HG02763 (cell line): ENCODE measurements at regions not wholly inside any gene's neighbourhood (a gene's known extent, or its start where the extent isn't known, plus 50 kb on each side); places are given as distances from the start of the nearest gene placed in this dataset.
"Not testable (repeated sequence)": the region's sequence is repeated elsewhere in the genome, so short reads cannot be mapped to it uniquely, and the experiment has no call there.

Experiments
- ATAC-seq: cut with Tn5 transposase; IDR thresholded peaks from one replicate; pipeline ENCODE4 v1.9.1; 2021; ENCODE audit warnings: mild to moderate bottlenecking, moderate library complexity; ENCODE audit not compliant: unreplicated experiment

- ATAC-seq: no peak
Measured at GRCh38 chr14:101254805-101255764, 306.2 kb upstream of the DIO3 start.

DNA sequence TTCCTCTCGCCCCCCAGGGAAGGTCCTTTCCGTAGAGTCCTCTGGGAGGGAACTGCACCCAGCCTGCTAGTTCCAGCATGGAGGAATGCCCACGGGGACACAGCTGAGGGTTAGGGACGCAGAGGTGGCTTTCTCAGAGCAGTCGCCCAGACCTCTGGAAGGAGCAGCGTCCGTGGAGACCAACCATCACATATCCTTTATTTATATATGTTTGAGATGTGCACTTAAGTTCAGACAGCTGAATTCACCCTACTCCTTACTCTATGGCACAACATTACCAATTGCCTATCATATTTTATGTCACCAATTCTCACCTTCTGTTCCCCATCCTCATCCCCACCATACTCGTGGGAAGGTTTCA is 305.6 kb upstream of the DIO3 start:
- no peak for ATAC-seq

GRCh38 chr14:101256266-101256665 is 305.0 kb upstream of the DIO3 start:
- ATAC-seq: no peak

- ATAC-seq: no peak
Measured at GRCh38 chr14:101257551-101257950, 303.7 kb upstream of the DIO3 start.

DNA sequence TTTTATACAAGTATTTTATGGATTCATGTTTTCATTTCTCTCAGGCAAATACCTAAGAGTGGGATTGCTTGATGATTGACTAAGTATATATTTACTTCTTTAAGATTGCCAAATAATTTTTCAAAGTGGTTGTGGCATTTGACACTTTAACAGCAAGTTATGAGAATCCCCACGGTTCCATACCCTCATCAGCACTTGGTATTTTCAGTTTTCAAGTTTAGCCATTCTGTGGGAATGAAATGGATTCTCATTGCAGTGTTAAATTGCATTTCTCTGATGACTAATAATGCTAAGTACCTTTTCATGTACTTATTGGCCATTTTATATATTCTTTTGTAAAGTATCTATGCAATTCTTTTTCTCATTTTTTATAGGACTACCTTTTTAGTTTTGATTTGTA is 301.5 kb upstream of the DIO3 start:
- no peak for ATAC-seq

DNA sequence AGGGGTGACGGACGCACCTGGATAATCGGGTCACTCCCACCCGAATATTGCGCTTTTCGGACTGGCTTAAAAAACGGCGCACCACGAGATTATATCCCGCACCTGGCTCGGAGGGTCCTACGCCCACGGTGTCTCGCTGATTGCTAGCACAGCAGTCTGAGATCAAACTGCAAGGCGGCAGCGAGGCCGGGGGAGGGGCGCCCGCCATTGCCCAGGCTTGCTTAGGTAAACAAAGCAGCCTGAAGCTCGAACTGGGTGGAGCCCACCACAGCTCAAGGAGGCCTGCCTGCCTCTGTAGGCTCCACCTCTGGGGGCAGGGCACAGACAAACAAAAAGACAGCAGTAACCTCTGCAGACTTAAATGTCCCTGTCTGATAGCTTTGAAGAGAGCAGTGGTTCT is 294.9 kb upstream of the DIO3 start:
- not testable (repeated sequence) for ATAC-seq

- no peak for ATAC-seq
Measured at GRCh38 chr14:101273091-101273490, 288.2 kb upstream of the DIO3 start.

DNA sequence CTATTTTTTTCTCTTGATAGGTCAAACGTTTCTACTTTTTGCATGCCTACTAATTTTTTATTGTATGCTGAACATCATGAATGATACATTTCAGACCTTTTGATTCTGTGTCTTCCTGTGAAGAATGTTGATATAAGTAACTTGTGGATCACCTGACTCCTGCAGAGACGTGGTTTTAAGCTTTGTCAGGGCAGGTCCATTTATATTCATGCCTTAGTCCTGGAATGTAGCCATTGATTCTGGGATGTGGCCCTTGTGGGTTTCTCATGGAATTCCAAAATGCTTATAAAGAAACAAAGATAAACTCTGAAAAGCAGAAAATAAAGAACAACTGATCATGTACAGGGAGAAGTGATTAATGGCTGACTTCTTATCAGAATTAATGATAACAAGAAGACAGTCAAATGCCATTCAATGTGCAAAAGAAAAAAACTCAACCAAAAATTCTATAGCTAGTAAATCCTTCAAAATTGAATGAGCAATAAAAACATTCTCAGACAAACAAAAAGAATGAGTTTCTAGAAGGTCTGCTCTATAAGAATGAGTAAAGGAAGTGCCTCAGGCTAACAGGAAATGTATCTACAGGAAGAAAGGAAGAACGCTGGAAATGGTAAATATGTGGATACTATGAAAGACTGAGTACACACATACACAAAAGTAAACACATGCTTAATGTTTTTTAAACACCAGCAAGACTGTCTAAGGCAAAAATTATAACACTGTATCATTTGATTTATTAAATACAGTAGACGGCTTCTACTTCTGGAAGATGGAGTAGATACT is 284.8 kb upstream of the DIO3 start:
- no peak for ATAC-seq

DNA sequence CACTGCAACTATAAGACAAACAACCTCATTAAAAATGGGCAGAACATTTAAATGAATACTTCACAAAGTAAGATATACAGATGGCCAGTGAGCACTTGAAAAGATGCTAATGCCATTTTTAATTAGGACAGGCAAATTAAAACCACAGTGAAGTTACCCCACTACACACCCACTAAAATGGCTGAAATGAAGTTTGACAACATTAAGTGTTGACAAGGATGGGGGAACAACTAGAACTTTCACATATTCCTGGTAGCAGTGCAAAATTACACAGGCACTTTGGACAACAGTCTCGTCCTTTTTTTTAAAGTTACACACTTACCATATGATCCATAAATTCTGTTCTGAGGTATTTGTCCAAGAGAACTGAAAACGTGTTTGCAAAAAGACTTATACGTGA is 278.9 kb upstream of the DIO3 start:
- ATAC-seq: no peak

DNA sequence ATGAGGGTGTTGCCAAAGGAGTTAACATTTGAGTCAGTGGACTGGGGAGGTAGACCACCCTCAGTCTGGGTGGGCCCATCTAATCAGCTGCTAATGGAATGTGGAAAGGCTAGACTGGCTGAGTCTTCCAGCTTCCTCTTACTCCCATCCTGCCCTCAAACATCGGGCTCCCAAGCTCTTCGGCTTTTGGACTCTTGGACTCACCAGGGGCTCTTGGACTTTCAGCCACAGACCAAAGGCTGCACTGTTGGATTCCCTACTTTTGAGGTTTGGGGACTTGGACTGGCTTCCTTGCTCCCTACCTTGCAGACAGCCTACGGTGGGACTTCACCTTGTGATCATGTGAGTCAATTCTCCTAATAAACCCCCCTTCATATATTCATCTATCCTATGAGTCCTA is 276.6 kb upstream of the DIO3 start:
- ATAC-seq: no peak

DNA sequence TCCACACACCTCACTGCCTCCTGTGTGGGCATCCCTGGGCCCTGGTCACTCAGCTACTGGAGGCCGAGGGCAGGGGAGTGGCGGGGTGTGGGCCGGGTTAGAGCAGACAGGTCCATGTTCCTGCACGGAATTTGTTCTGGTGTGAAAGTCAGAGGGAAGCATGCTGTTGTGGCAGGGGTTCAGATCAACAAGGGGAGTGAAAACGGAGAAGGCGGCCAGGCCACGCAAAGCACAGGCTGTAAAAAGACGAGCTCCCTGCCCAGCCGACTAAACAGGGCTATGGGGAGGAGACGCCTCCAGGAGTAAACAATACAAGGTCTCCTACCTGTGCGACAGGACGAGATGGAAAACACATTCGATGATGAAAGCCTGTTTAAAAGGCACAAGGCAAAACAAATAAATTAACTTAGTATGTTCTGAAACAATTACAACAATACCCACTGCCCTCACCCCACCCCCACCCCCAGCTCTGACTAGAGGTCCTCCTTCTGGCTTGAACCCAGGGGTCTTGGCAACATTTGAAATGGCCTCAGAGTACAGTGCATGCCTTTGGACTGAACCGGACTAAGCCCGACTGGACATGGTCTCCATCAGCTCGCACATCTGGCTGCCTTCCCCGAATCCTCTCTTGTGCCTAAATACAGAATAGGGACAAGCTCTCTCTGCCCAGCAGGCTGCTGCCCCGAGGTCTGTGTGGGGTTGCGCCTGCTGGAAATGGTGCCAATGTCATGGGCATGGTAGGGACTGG is 274.9 kb upstream of the DIO3 start:
- ATAC-seq: no peak

DNA sequence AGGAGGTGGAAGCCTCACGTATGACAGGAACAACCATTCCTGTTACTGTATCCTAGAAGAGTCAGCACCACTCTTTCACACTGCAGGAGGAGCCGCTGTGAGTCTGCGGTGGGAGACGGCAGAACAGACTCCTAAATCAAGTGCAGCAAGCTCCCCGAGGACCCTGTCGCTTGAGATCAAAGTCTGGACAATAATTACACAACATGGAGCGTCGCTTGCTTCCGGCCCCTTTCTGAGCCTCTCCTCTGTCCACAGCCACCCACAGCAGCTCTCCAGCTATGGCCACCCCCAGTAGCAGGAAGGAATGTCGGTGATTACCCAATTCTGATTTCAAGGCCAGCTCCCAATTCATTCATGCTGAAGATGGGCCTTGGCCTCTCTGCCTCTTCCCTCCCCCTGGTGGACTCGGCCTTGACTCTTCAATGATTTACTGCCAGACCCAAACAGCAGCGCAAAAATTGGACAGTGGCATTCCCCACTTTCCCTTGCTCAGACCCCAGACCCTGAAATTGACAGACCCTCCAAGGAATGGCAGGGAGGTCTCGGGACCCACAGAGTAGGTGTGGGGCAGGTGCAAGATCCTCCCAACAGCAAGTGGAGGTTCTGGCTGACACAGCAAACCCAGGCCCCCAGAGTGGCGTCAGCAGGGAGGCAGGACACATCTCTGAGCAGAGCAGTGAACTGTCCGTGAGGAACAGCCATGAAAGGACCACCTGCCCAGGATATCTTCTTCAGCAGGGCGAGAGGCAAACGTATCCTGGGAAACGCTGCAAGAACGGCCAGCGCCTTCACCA is 272.7 kb upstream of the DIO3 start:
- ATAC-seq: no peak

DNA sequence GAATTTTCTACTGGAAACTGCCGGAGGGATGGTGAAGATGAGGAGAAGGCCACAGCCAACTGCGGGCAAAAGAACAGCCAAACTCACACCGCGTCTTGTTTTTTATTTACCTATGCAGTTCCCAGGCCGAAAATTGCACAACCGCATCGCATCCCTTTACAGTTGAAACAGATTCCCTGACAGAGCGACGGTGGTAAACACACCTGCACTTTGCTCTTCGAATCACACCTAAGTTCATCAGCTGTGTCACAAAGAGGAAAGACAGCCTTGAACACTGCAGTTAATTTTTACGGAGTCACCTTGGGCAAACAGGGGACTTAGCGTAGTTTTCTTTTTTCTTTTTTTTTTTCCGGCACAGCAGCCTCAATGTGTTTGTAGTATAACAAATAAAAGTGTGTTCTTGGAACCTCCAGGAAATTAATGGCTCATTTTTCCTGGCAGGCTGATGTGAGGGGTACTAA is 272.0 kb upstream of the DIO3 start:
- no peak for ATAC-seq

DNA sequence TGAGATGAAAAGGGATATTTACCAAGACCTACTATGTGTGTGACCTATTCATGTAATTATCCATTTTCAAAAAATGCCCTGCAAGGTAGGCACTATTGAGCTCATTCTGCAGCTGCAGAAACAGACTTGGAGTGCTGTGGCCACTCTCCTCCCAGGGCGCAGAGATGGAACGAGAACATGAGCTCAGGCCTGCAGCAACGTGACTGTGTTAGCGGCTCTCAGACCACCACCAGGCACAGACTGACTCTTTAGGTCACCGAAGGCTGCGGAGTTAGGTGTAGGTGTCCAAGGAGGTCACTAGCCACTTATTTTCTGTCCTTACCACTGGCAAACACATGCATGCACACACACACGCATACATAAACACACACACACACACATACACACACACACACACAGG is 271.4 kb upstream of the DIO3 start:
- no peak for ATAC-seq

- no peak for ATAC-seq
Measured at GRCh38 chr14:101290611-101291010, 270.7 kb upstream of the DIO3 start.

DNA sequence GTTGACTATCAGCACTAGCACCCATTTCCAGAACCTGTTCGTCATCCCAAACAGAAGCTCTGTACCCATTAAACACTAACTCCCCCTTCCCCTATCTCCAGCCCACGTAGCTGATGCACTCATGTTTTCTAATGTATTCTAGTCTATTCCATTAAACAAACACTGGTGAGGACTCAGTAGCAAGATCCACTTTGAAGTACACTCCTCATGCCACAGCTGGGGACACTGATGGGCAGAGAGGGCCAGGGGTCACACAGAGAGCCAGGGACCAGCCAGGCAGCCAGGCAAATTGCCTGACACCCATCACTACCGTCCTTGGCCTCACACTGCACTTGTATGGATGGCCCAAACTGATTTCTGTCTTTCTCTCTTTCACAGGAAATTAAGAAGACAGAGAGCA is 269.9 kb upstream of the DIO3 start:
- ATAC-seq: no peak

GRCh38 chr14:101292448-101292847 is 268.8 kb upstream of the DIO3 start:
- ATAC-seq: no peak

GRCh38 chr14:101293605-101294004 is 267.7 kb upstream of the DIO3 start:
- no peak for ATAC-seq

- no peak for ATAC-seq
Measured at GRCh38 chr14:101294136-101294535, 267.2 kb upstream of the DIO3 start.

- ATAC-seq: not testable (repeated sequence)
Measured at GRCh38 chr14:101299781-101300180, 261.5 kb upstream of the DIO3 start.
